ENCODE measurements at regions not wholly inside any gene's neighbourhood (a gene's known extent, or its start where the extent isn't known, plus 50 kb on each side); places are given as distances from the start of the nearest gene placed in this dataset.

- TF ChIP-seq SIN3A (conservative IDR thresholded peaks at IDR 0.05 in 1 of 2, IDR thresholded peaks at IDR 0.05 in 1 of 2; ENCODE audit: low read depth in 1 of 2, low read length in 2 of 2) (no peak), BRCA1 (IDR thresholded peaks at IDR 0.05; ENCODE audit: low read depth, low read length) (no peak)
Observed at GRCh38 chr19:31180907-31181306, 168.3 kb downstream of the TSHZ3 start (continued).
